ENCODE measurements at regions not wholly inside any gene's neighbourhood (a gene's known extent, or its start where the extent isn't known, plus 50 kb on each side); places are given as distances from the start of the nearest gene placed in this dataset.

- 98% methylated on average over 2 of the region's 2 CpGs; no CpG with 5 or more reads in 1 of the 2 experiments for WGBS, 2 experiments (ENCODE audit: extremely low coverage in 1 of 2, insufficient coverage in 1 of 2, insufficient read length in 1 of 2, insufficient replicate concordance in 2 of 2, low coverage in 1 of 2, low lambda C conversion rate in 2 of 2, missing lambda C conversion rate in 1 of 2)
- Histone ChIP-seq H2BK5ac (ENCODE audit: low read depth, low read length) (no peak overlapping the region), H2AFZ (ENCODE audit: low read length) (no peak overlapping the region), H2BK120ac (replicated peaks; ENCODE audit: low read depth, low read length) (no peak overlapping the region), H3K23me2 (ENCODE audit: low read depth, low read length) (no peaks in the 10 kb centered on the region), H3K27ac (ENCODE audit: low read depth, low read length) (no peak overlapping the region), H2BK20ac (ENCODE audit: low read length) (no peak overlapping the region), H3K9me3 (ENCODE audit: insufficient read depth in 2 of 2, low read depth in 1 of 2, low read length in 1 of 2) (no peaks in the 10 kb centered on the region), H2BK12ac (ENCODE audit: low read depth, low read length) (no peak overlapping the region), H4K20me1 (replicated peaks in 1 of 2; ENCODE audit: control insufficient read depth in 1 of 2, insufficient read depth in 2 of 2, low read length in 2 of 2) (no peaks in the 10 kb centered on the region), H3K4ac (replicated peaks; ENCODE audit: insufficient read length, low read depth, low read length) (no peak overlapping the region), H3K4me3 (ENCODE audit: extremely low read depth in 1 of 4, insufficient read depth in 2 of 4, low read depth in 3 of 4, low read length in 4 of 4) (no peak overlapping the region), H3K36me3 (ENCODE audit: control insufficient read depth in 2 of 4, insufficient read depth in 4 of 4, low read length in 3 of 4) (no peaks in the 10 kb centered on the region), H3K14ac (ENCODE audit: insufficient read length) (no peak overlapping the region), H3K79me2 (ENCODE audit: control insufficient read depth in 1 of 2, insufficient read depth in 2 of 2, low read length in 2 of 2) (no peaks in the 10 kb centered on the region), H2BK15ac (ENCODE audit: low read length) (no peak overlapping the region), H3K18ac (ENCODE audit: extremely low read depth, low read length) (no peak overlapping the region), H3K79me1 (ENCODE audit: low read depth, low read length) (no peaks in the 10 kb centered on the region), H3K4me2 (ENCODE audit: insufficient read depth in 1 of 2, low read depth in 2 of 2, low read length in 2 of 2) (no peak overlapping the region), H4K8ac (ENCODE audit: extremely low read depth, insufficient read depth, low read length) (no peak overlapping the region), H4K91ac (replicated peaks; ENCODE audit: insufficient read length, low read length) (no peak overlapping the region), H3K27me3 (replicated peaks in 1 of 4; ENCODE audit: control insufficient read depth in 3 of 4, extremely low read depth in 1 of 4, insufficient read depth in 3 of 4, low read length in 3 of 4) (no peaks in the 10 kb centered on the region), H3K4me1 (replicated peaks in 1 of 4; ENCODE audit: control insufficient read depth in 3 of 4, insufficient read depth in 4 of 4, low read length in 3 of 4) (no peaks in the 10 kb centered on the region), H4K5ac (ENCODE audit: insufficient read length, low read depth, low read length) (no peak overlapping the region), H3K23ac (ENCODE audit: insufficient read length) (no peak overlapping the region), H2AK5ac (ENCODE audit: low read depth, low read length) (no peak overlapping the region), H3K9ac (replicated peaks in 1 of 4; ENCODE audit: extremely low read depth in 1 of 4, low read depth in 3 of 4, low read length in 3 of 4) (no peak overlapping the region), H3K56ac (replicated peaks; ENCODE audit: insufficient read length, low read depth, low read length) (no peak overlapping the region)
- CTCF ChIA-PET (ENCODE audit: partially characterized antibody) = interaction anchor here (0.6 to 3.0 kb wide), 8 partner anchors 10 to 240 kb away, joined by 3 to 13 read pairs (median 3); no protein-coding TSS in a partner anchor
- FAIRE-seq (no peak), DNase-seq (ENCODE audit: low read depth in 1 of 2, low spot score in 2 of 2) (no peak)
- POLR2A ChIA-PET (ENCODE audit: partially characterized antibody) = no interaction called here
- TF ChIP-seq POU5F1 (IDR thresholded peaks at IDR 0.05; ENCODE audit: low read depth, low read length) (no peak), GABPA (IDR thresholded peaks at IDR 0.05; ENCODE audit: borderline replicate concordance, insufficient read depth, low read length) (no peak), E2F6 (IDR thresholded peaks at IDR 0.05) (no peak), CHD2 (IDR thresholded peaks at IDR 0.05; ENCODE audit: low read length) (no peak)
Measured at GRCh38 chr14:22399776-22400175, 189.2 kb downstream of the DAD1 start.
